Mucosa of stomach (tissue), 1 donor: ENCODE measurements at regions not wholly inside any gene's neighbourhood (a gene's known extent, or its start where the extent isn't known, plus 50 kb on each side); places are given as distances from the start of the nearest gene placed in this dataset.

ENCODE experiments used
- H3K27me3 ChIP-seq: one replicate; pipeline ENCODE4 v1.7.0; 2013; ENCODE audit warnings: mild to moderate bottlenecking, low read length; ENCODE audit not compliant: control insufficient read depth, insufficient read depth
- H3K36me3 ChIP-seq: one replicate; pipeline ENCODE4 v1.7.0; 2013; ENCODE audit warnings: low read length; ENCODE audit not compliant: control insufficient read depth, insufficient read depth
- H3K4me1 ChIP-seq: one replicate; pipeline ENCODE4 v1.7.0; 2013; ENCODE audit warnings: mild to moderate bottlenecking, low read length; ENCODE audit not compliant: control insufficient read depth, insufficient read depth
- H3K4me3 ChIP-seq: one replicate; pipeline ENCODE4 v1.7.0; 2013; ENCODE audit warnings: low read length
- H3K9ac ChIP-seq: one replicate; pipeline ENCODE4 v1.7.0; 2013; ENCODE audit warnings: mild to moderate bottlenecking, low read length, moderate library complexity
- H3K9me3 ChIP-seq: one replicate; pipeline ENCODE4 v1.7.0; 2013; ENCODE audit warnings: mild to moderate bottlenecking, low read length, moderate library complexity; ENCODE audit not compliant: control insufficient read depth
- donor health status: Pancreatic carcinoma.

DNA sequence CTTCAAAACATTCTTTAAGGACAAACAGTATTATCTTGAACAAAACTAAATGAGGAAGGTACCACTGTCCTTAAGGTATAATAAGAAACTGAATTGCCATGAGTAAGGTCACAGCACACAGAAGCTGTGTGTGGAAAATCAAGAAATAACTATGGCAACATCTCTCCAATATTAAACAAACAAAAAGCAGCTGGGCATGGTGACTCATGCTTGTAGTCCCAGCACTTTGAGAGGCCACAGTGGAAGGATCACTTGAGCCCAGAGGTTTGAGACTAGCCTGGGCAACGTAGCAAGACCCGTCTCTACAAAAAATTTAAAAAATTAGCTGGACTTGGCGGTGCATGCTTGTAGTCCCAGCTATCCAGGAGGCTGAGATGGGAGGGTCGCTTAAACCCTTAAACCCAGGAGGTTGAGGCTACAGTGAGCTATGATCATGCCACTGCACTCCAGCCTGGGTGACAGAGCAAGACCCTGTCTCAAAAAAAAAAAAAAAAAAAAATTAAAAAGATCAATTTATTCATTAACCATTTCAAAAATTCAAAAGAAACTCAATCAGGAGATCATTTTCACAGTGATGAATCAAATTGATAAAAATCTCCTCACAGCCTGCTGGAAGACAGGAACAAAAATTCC is 195.4 kb downstream of the SKIDA1 start:
- no peaks in the 10 kb centered on the region for H3K9me3 ChIP-seq
- no peaks in the 10 kb centered on the region for H3K4me1 ChIP-seq
- no peaks in the 10 kb centered on the region for H3K36me3 ChIP-seq
- no peak overlapping the region for H3K9ac ChIP-seq
- H3K27me3 ChIP-seq: no peaks in the 10 kb centered on the region
- H3K4me3 ChIP-seq: no peak overlapping the region

DNA sequence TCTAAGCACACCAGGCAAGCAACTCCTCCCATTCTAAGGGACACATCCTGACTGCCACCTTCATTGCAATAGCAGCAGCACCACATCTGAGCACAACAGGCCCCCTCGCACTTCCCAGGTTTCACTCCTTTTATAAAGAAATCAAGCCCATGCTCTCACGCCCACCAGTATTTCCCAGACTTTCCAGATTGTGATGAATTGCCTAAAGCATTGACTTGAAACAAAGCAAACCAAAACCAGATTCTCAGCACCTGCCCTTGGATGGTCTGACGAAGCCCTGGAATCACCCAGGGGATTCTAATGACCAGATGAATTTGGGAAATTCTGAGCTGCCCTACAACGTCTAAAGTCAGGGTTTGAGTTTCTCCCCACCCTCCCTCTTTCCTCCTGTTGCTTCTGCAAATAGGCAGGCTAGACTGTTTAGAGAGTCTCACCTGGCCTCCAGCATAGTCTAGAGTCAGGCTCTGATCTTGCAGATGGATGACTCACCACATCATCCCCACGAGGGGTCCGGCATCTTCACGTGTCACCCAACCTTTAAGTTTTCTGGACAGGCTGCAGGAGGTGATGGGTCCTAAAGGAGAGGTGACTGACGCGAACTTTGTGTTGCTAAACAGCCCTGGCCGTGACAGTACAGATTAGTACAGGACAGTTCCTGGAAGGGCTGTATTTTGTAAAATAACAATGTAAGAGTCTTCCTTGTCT is 198.0 kb downstream of the SKIDA1 start:
- Histone ChIP-seq H3K4me1 (no peaks in the 10 kb centered on the region), H3K36me3 (no peaks in the 10 kb centered on the region), H3K27me3 (no peaks in the 10 kb centered on the region), H3K9ac (no peak overlapping the region), H3K4me3 (no peak overlapping the region), H3K9me3 (no peaks in the 10 kb centered on the region)

DNA sequence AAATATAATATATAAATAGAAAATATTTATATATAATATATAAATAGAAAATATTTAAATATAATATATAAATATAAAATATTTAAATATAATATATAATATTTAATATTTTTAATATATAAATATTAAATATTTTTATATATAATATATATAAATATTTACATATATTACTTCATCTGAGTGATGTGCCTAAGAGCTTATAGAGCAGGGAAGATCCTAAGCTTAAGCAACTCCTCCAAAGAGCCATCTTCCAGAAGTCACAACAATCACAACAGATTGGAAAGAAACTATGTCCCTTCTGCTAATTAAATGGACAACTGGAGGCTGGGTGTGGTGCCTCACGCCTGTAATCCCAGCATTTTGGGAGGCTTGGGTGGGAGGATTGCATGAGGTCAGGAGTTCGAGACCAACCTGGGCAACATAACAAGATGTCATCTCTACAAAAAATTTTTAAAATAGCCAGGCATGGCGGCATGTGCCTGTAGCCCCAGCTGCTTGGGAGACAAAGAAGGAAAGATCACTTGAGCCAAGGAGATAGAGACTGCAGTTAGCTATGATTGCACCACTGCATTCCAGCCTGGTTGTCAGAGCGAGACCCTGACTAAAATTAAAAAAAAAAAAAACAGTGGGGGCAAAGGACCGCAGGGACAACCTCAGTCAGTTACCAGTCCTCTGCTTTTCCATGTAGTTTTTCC is 198.7 kb downstream of the SKIDA1 start:
- no peaks in the 10 kb centered on the region for H3K27me3 ChIP-seq
- H3K9ac ChIP-seq: no peak overlapping the region
- H3K36me3 ChIP-seq: no peaks in the 10 kb centered on the region

DNA sequence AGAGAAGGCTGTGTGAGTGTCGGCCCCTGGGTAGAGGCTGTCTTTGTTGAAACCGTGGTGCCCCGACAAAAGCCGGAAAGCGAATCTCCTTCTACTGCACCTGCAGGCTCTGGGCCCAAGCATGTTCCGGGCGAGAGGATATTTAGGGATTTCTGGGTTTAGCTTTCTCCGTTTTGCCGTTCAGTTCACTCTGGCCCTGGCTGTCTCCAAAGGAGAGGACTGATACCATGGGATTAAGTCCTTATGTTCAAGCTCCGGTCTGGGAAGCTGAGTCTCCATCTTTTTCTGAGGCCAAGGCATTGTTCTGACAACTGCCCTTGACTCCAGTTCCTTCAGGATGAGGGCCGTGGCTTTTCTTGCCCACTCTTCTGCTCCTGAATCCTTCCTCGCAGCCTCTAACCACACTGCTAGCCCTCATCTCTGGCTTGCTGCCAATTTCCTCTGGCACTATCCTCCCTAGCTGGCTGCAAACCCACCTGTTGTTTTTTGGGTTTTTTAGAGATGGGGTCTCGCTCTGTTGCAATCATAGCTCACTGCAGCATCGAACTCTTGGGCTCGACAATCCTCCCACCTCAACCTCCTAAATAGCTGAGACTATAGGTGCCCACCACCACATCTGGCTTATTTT is 206.8 kb downstream of the SKIDA1 start:
- Histone ChIP-seq H3K9me3 (no peaks in the 10 kb centered on the region), H3K4me1 (no peaks in the 10 kb centered on the region), H3K9ac (no peak overlapping the region), H3K4me3 (no peak overlapping the region), H3K27me3 (no peaks in the 10 kb centered on the region), H3K36me3 (no peaks in the 10 kb centered on the region)

More for the DNA sequence above, 198.7 kb downstream of the SKIDA1 start:
- Histone ChIP-seq H3K4me3 (no peak overlapping the region), H3K4me1 (no peaks in the 10 kb centered on the region), H3K9me3 (no peaks in the 10 kb centered on the region)

DNA sequence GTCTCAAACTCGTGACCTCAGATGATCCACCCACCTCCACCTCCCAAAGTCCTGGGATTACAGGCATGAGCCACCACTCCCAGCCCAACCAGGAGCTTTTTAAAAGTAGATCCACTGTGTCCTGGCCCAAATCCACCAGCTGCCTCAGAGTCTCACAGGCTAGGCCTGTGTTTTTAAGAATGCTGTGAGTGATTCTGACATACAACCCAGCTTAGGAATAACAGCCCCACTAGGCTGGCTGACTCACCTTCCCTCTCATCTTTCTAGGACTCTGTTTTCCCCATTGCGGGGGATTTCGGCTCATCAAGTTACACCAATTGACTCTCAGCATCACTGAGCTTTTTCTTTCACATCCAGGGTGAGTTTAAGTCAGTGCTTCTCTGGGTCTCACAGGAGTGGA is 207.6 kb downstream of the SKIDA1 start:
- Histone ChIP-seq H3K36me3 (no peaks in the 10 kb centered on the region), H3K4me1 (no peaks in the 10 kb centered on the region), H3K9ac (no peak overlapping the region), H3K4me3 (no peak overlapping the region), H3K9me3 (no peaks in the 10 kb centered on the region), H3K27me3 (no peaks in the 10 kb centered on the region)

DNA sequence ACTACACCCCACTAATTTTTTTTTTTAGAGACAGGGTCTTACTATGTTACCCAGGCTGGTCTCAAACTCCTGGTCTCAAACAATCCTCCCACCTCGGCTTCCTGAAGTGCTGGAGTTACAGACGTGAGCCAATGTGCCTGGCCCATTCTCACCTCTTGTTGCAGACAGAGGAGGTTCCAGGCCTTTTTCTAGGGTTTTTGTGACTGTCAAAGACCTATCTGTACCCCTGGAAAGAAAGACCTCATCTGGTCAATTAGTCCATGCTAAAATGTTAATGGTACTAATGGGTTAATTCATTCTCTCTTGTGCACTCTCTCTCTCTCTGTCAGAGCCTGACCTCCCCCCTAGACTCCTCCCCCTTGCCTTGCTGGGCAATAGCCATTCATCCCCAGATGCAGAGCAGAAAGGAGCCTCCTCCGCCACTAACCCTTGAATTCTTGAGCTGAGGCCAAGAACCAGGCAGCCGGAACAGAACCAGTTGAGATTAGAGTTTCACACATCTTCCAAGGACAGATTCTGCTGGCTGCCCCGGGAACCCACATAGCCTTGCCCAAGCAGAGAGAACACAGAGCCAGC is 209.7 kb downstream of the SKIDA1 start:
- H3K9ac ChIP-seq: no peak overlapping the region
- H3K9me3 ChIP-seq: no peaks in the 10 kb centered on the region
- H3K4me1 ChIP-seq: no peaks in the 10 kb centered on the region
- H3K36me3 ChIP-seq: no peaks in the 10 kb centered on the region
- H3K4me3 ChIP-seq: no peak overlapping the region
- no peaks in the 10 kb centered on the region for H3K27me3 ChIP-seq

DNA sequence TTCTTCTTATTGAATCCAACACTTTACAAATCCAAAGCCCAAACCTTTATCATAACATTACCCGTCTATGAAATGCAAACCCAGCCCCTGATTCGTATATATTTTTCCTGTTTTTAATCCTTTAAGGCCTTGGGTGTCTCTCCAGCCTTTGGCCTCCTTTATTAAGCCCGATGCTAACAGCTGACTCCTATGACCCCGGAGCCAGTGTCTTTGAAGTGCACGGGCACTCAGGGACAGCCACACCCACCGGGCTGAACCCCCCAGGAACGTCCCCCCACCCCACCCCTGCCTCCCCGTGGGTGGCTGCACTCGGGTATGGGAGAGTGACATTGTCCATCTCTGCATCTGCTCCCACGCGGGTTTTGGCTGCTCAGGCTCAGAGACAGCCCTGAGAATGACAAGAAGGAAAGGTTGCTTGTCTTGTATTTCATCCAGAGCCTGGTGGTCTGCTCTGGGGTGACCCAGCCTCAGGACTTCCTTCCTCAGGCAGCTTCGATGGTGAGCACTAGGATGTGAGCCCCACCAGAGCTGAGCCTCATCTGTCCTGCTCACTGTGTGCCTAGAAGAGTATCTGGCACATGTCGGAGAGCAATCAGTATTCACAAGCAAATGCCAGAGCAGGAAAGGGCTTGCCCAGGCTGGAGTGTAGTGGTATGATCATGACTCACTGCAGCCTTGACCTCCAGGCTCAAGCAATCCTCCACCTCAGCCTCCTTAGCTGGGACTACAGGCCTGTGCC is 210.4 kb downstream of the SKIDA1 start:
- Histone ChIP-seq H3K9ac (no peak overlapping the region), H3K36me3 (no peaks in the 10 kb centered on the region), H3K9me3 (no peaks in the 10 kb centered on the region), H3K4me1 (no peaks in the 10 kb centered on the region), H3K27me3 (no peaks in the 10 kb centered on the region), H3K4me3 (no peak overlapping the region)

DNA sequence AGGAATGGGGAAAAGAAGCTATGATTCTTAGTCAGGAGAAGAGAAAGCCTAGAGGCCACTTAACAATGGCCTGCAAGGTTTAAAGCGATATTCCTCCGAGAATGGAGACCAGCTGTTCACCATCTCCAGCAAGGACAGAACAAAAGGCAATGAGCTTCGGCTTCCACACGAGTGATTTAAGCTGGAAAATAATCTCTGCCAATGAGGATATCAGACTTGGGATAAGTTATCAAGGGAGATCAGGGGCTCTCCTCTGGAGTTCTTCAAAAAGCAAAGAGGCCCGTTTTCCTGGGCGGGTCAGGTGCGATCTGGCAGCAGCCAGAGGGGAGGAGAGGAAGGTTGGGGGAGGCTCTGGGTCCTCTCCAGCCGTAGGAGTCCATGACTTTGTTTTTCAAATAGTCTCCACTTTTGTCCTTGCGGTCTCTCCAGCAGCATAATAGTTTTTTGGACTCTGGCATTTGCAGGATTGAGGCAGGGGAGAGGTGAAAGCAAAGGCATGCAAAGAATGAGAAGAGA is 211.3 kb downstream of the SKIDA1 start:
- Histone ChIP-seq H3K27me3 (no peaks in the 10 kb centered on the region), H3K9ac (no peak overlapping the region), H3K4me3 (no peak overlapping the region), H3K36me3 (no peaks in the 10 kb centered on the region), H3K9me3 (no peaks in the 10 kb centered on the region), H3K4me1 (no peaks in the 10 kb centered on the region)

DNA sequence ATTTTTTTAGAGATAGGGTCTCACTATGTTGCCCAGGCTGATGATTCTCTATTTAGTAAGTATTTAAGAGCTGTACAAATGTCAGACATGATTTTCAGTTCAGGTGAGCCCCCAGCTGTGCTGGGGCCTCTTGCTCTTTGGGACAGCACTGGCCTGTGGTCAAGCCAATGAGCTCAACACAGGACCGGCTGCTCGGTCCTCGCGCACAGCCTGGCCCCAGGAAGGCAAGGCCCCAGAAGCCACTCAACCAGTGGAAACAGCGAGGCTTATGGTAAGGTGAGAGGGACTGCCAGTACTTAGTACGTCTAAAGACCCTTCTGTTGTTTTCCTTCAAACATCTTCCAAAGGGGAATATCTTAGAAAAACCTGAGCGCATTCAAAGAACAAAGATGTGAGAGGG is 211.8 kb downstream of the SKIDA1 start:
- Histone ChIP-seq H3K27me3 (no peaks in the 10 kb centered on the region), H3K4me3 (no peak overlapping the region), H3K9ac (no peak overlapping the region), H3K4me1 (no peaks in the 10 kb centered on the region), H3K9me3 (no peaks in the 10 kb centered on the region), H3K36me3 (no peaks in the 10 kb centered on the region)

DNA sequence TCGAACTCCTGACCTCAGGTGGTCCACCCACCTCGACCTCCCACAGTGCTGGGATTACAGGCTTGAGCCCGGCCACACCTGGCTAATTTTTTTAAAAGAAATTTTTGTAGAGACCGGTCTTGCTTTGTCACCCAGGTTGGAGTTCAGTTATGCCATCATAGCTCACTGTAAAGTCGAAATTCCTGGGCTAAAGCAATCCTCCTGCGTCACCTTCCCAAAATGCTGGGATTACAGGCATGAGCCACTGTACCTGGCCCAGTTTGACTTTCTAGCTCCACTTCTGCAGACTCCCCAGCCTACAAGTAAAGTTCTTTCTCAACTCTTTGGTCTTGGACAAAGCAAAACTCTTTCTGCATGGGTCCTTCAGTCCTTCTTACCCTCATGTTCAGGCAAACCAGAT is 214.1 kb downstream of the SKIDA1 start:
- Histone ChIP-seq H3K9me3 (no peaks in the 10 kb centered on the region), H3K4me1 (no peaks in the 10 kb centered on the region), H3K9ac (no peak overlapping the region), H3K36me3 (no peaks in the 10 kb centered on the region), H3K4me3 (no peak overlapping the region), H3K27me3 (no peaks in the 10 kb centered on the region)

DNA sequence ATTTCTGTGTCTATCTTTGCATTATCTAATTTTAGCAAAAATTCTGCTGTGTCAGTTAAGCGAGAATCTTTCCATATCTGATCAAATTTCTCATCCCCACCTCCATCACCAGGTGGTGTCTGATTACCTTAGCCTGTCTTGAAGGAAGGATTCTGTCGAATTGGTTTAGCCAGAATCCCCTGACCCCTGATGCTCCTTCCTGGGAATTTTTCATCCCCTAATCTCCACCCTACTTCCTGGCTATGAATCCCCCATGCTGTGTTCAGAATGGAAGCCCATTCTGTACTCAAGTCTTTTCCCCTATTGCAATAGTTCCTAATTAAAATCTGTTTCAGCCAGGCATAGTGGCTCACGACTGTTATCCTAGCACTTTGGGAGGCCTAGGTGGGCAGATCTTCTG is 216.1 kb downstream of the SKIDA1 start:
- no peak overlapping the region for H3K9ac ChIP-seq
- no peaks in the 10 kb centered on the region for H3K36me3 ChIP-seq
- H3K27me3 ChIP-seq: no peaks in the 10 kb centered on the region
- H3K9me3 ChIP-seq: no peaks in the 10 kb centered on the region
- no peaks in the 10 kb centered on the region for H3K4me1 ChIP-seq
- no peak overlapping the region for H3K4me3 ChIP-seq
